Trophoblast cell (in vitro differentiated cells and primary cell): ENCODE measurements at regions not wholly inside any gene's neighbourhood (a gene's known extent, or its start where the extent isn't known, plus 50 kb on each side); places are given as distances from the start of the nearest gene placed in this dataset.

Source experiments
- DNase-seq, 2 donors: peaks; one replicate each; pipeline ENCODE4 v3.0.0-alpha.2; 2016
- H2AFZ ChIP-seq: 2 replicates; pipeline ENCODE4 v1.6.1; 2013; ENCODE audit warnings: low read length, moderate library complexity, mild to moderate bottlenecking; ENCODE audit not compliant: insufficient read depth, poor library complexity
- H2AK5ac ChIP-seq: 2 replicates; pipeline ENCODE4 v1.6.1; 2013; ENCODE audit warnings: mild to moderate bottlenecking, low read length
- H2BK120ac ChIP-seq: 2 replicates; pipeline ENCODE4 v1.6.1; 2013; ENCODE audit warnings: low read length, mild to moderate bottlenecking, moderate library complexity; ENCODE audit not compliant: insufficient read depth, poor library complexity
- H2BK12ac ChIP-seq: 2 replicates; pipeline ENCODE4 v1.6.1; 2013; ENCODE audit warnings: mild to moderate bottlenecking, low read length, moderate library complexity
- H2BK5ac ChIP-seq: 2 replicates; pipeline ENCODE4 v1.6.1; 2013; ENCODE audit warnings: low read length, low read depth, moderate library complexity, mild to moderate bottlenecking; ENCODE audit not compliant: poor library complexity
- H3K14ac ChIP-seq: 2 replicates; pipeline ENCODE4 v1.6.1; 2013; ENCODE audit warnings: mild to moderate bottlenecking, low read length
- H3K18ac ChIP-seq: 2 replicates; pipeline ENCODE4 v1.6.1; 2013; ENCODE audit warnings: mild to moderate bottlenecking, low read length
- H3K23ac ChIP-seq: 2 replicates; pipeline ENCODE4 v1.6.1; 2013; ENCODE audit warnings: low read length
- H3K27ac ChIP-seq: 2 replicates; pipeline ENCODE4 v1.5.1; 2013; ENCODE audit warnings: low read depth, mild to moderate bottlenecking, inconsistent platforms, low read length, moderate library complexity
- H3K27me3 ChIP-seq: 2 replicates; pipeline ENCODE4 v1.6.1; 2013; ENCODE audit warnings: inconsistent platforms, mild to moderate bottlenecking, low read length, moderate library complexity; ENCODE audit not compliant: insufficient read depth
- H3K36me3 ChIP-seq, 2 experiments: 1 replicate in 1 of 2; 2 replicates in 1 of 2; pipeline ENCODE4 v1.6.1; 2013; ENCODE audit warnings: low read length in 2 of 2, mild to moderate bottlenecking in 2 of 2, moderate library complexity in 1 of 2; ENCODE audit not compliant: insufficient read depth in 2 of 2, control insufficient read depth in 1 of 2
- H3K4ac ChIP-seq: 2 replicates; pipeline ENCODE4 v1.6.1; 2013; ENCODE audit warnings: low read depth, mild to moderate bottlenecking, low read length, moderate library complexity
- H3K4me1 ChIP-seq, 2 experiments: 1 replicate in 1 of 2; 2 replicates in 1 of 2; pipeline ENCODE4 v1.6.1; 2013; ENCODE audit warnings: low read length in 2 of 2, mild to moderate bottlenecking in 2 of 2, moderate library complexity in 1 of 2; ENCODE audit not compliant: insufficient read depth in 2 of 2, control insufficient read depth in 1 of 2
- H3K4me2 ChIP-seq: 2 replicates; pipeline ENCODE4 v1.6.1; 2013; ENCODE audit warnings: inconsistent platforms, mild to moderate bottlenecking, low read length, moderate library complexity
- H3K4me3 ChIP-seq: 2 replicates; pipeline ENCODE4 v1.5.1; 2013; ENCODE audit warnings: mild to moderate bottlenecking, low read depth, low read length, inconsistent platforms
- H3K79me1 ChIP-seq: one replicate; pipeline ENCODE4 v1.6.1; 2013; ENCODE audit warnings: low read length
- H3K79me2 ChIP-seq: 2 replicates; pipeline ENCODE4 v1.6.1; 2013; ENCODE audit warnings: low read length, mild to moderate bottlenecking; ENCODE audit not compliant: control insufficient read depth, insufficient read depth, poor library complexity
- H3K9ac ChIP-seq: 2 replicates; pipeline ENCODE4 v1.6.1; 2013; ENCODE audit warnings: mild to moderate bottlenecking, low read length
- H3K9me3 ChIP-seq: 2 replicates; pipeline ENCODE4 v1.6.1; 2013; ENCODE audit warnings: low read depth, mild to moderate bottlenecking, control low read depth, inconsistent platforms, low read length; ENCODE audit not compliant: insufficient read depth
- H4K12ac ChIP-seq: 2 replicates; pipeline ENCODE4 v1.6.1; 2013; ENCODE audit warnings: low read depth, mild to moderate bottlenecking, low read length, moderate library complexity
- H4K8ac ChIP-seq: 2 replicates; pipeline ENCODE4 v1.6.1; 2013; ENCODE audit warnings: low read depth, mild to moderate bottlenecking, low read length, moderate library complexity
- H4K91ac ChIP-seq: one replicate; pipeline ENCODE4 v1.6.1; 2013; ENCODE audit warnings: low read depth, mild to moderate bottlenecking, low read length, moderate library complexity
- WGBS: extraction: QIAGEN DNeasy Blood & Tissue Kit; methylation state at CpG from one replicate; pipeline ENCODE4 v1.1.7; 2013; ENCODE audit warnings: missing lambda C conversion rate; ENCODE audit not compliant: insufficient read length, insufficient coverage; ENCODE audit errors: extremely low coverage; 5-methylcytosine and 5-hydroxymethylcytosine counted together

- Histone ChIP-seq H3K4me1 (no peaks in the 10 kb centered on the region), H3K9me3 (peaks cover 4% of the 10 kb centered on the region), H4K12ac (no peak overlapping the region), H3K79me1 (no peaks in the 10 kb centered on the region), H3K36me3 (no peaks in the 10 kb centered on the region), H4K91ac (no peak overlapping the region), H3K79me2 (no peaks in the 10 kb centered on the region), H2AFZ (no peak overlapping the region), H2AK5ac (no peak overlapping the region), H3K4me2 (no peak overlapping the region), H3K4ac (no peak overlapping the region), H3K14ac (no peak overlapping the region), H2BK5ac (no peak overlapping the region), H3K27ac (no peak overlapping the region), H2BK12ac (no peak overlapping the region), H3K18ac (no peak overlapping the region), H3K4me3 (no peak overlapping the region), H4K8ac (no peak overlapping the region), H2BK120ac (no peak overlapping the region), H3K27me3 (no peaks in the 10 kb centered on the region), H3K9ac (no peak overlapping the region), H3K23ac (no peak overlapping the region)
- DNase-seq, result no peak
- no CpG with 5 or more reads among the region's 5 CpGs for WGBS
Measured at GRCh38 chr9:126207256-126207655, 119.4 kb upstream of the MVB12B start.

- no peak overlapping the region for H3K9ac ChIP-seq
- H2AK5ac ChIP-seq, result no peak overlapping the region
- H3K27ac ChIP-seq, result no peak overlapping the region
- H3K79me2 ChIP-seq, result no peaks in the 10 kb centered on the region
- no peaks in the 10 kb centered on the region for H3K27me3 ChIP-seq
- no peak overlapping the region for H3K4me3 ChIP-seq
- H4K8ac ChIP-seq, result no peak overlapping the region
- H3K14ac ChIP-seq, result no peak overlapping the region
- no CpG with 5 or more reads among the region's 3 CpGs for WGBS
- no peak overlapping the region for H2BK12ac ChIP-seq
- no peak overlapping the region for H4K91ac ChIP-seq
- no peaks in the 10 kb centered on the region for H3K4me1 ChIP-seq
- H3K79me1 ChIP-seq, result no peaks in the 10 kb centered on the region
- no peak overlapping the region for H4K12ac ChIP-seq
- no peak overlapping the region for H3K4me2 ChIP-seq
- no peak overlapping the region for H3K4ac ChIP-seq
- H3K18ac ChIP-seq, result no peak overlapping the region
- DNase-seq, result no peak
- no peak overlapping the region for H3K23ac ChIP-seq
- H2AFZ ChIP-seq, result no peak overlapping the region
- H2BK120ac ChIP-seq, result no peak overlapping the region
- H3K9me3 ChIP-seq, result peaks cover 6% of the 10 kb centered on the region
- H3K36me3 ChIP-seq, result no peaks in the 10 kb centered on the region
- no peak overlapping the region for H2BK5ac ChIP-seq
Measured at GRCh38 chr9:126208216-126208758, 118.3 kb upstream of the MVB12B start.

GRCh38 chr9:126211441-126212074 lies 115.1 kb upstream of the MVB12B start:
- H4K12ac ChIP-seq, result no peak overlapping the region
- H4K8ac ChIP-seq, result no peak overlapping the region
- H3K9ac ChIP-seq, result no peak overlapping the region
- no CpG with 5 or more reads among the region's 3 CpGs for WGBS
- H2BK12ac ChIP-seq, result no peak overlapping the region
- H3K27ac ChIP-seq, result no peak overlapping the region
- no peak overlapping the region for H3K23ac ChIP-seq
- H3K4me2 ChIP-seq, result no peak overlapping the region
- no peaks in the 10 kb centered on the region for H3K36me3 ChIP-seq
- no peak overlapping the region for H2AK5ac ChIP-seq
- DNase-seq, result no peak
- no peaks in the 10 kb centered on the region for H3K79me1 ChIP-seq
- H3K4ac ChIP-seq, result no peak overlapping the region
- no peaks in the 10 kb centered on the region for H3K79me2 ChIP-seq
- no peaks in the 10 kb centered on the region for H3K4me1 ChIP-seq
- H3K18ac ChIP-seq, result no peak overlapping the region
- no peak overlapping the region for H3K14ac ChIP-seq
- no peak overlapping the region for H2AFZ ChIP-seq
- H2BK120ac ChIP-seq, result no peak overlapping the region
- no peaks in the 10 kb centered on the region for H3K27me3 ChIP-seq
- peaks cover 5% of the 10 kb centered on the region for H3K9me3 ChIP-seq
- H2BK5ac ChIP-seq, result no peak overlapping the region
- no peak overlapping the region for H4K91ac ChIP-seq
- H3K4me3 ChIP-seq, result no peak overlapping the region

- Histone ChIP-seq H3K36me3 (no peaks in the 10 kb centered on the region), H3K23ac (no peak overlapping the region), H3K4me1 (no peaks in the 10 kb centered on the region), H3K14ac (no peak overlapping the region), H3K9ac (no peak overlapping the region), H3K4me2 (no peak overlapping the region), H4K91ac (no peak overlapping the region), H2AK5ac (no peak overlapping the region), H3K27me3 (no peaks in the 10 kb centered on the region), H2BK120ac (no peak overlapping the region), H3K27ac (no peak overlapping the region), H2BK12ac (no peak overlapping the region), H2BK5ac (no peak overlapping the region), H3K79me1 (no peaks in the 10 kb centered on the region), H2AFZ (no peak overlapping the region), H3K4ac (no peak overlapping the region), H3K18ac (no peak overlapping the region), H4K8ac (no peak overlapping the region), H3K79me2 (no peaks in the 10 kb centered on the region), H3K9me3 (peaks cover 3% of the 10 kb centered on the region), H4K12ac (no peak overlapping the region), H3K4me3 (no peak overlapping the region)
- no CpG with 5 or more reads among the region's 4 CpGs for WGBS
- no peak for DNase-seq
Measured at GRCh38 chr9:126215486-126215885, 111.1 kb upstream of the MVB12B start.
